Activated CD8-positive, alpha-beta T cell treated with anti-CD3 and anti-CD28 coated beads for 36 hours (primary cell): ENCODE measurements at regions not wholly inside any gene's neighbourhood (a gene's known extent, or its start where the extent isn't known, plus 50 kb on each side); places are given as distances from the start of the nearest gene placed in this dataset.
A peak's percentile ranks its signal among the peaks of the same experiment; 100 is the strongest.
"Not testable (repeated sequence)": the region's sequence is repeated elsewhere in the genome, so short reads cannot be mapped to it uniquely, and the experiment has no call there.

Source experiments
- ATAC-seq: fragments of 200-7000 bp; cut with Tn5 transposase; one replicate; pipeline ENCODE4 v1.10.0; 2021; ENCODE audit warnings: mild to moderate bottlenecking, moderate library complexity
- CTCF ChIA-PET: fragments of 350-600 bp; sonication (Branson Sonifier 250); formaldehyde crosslinking; loops from one replicate; lab custom pipeline; 2021; ENCODE audit warnings: antibody characterized with exemption; lab: Charles Lee
- POLR2A ChIA-PET: fragments of 350-600 bp; sonication (Branson Sonifier 250); formaldehyde crosslinking; loops from one replicate; lab custom pipeline; 2021; ENCODE audit warnings: antibody characterized with exemption; lab: Charles Lee
- DNase-seq: peaks from one replicate; pipeline ENCODE4 v3.0.0-alpha.2; 2020
- H3K27ac Mint-ChIP-seq: one replicate; pipeline ENCODE4 v1.8.0; 2021; ENCODE audit warnings: mild to moderate bottlenecking, mixed read lengths
- H3K27me3 Mint-ChIP-seq: one replicate; pipeline ENCODE4 v1.8.0; 2021; ENCODE audit warnings: mixed read lengths
- H3K36me3 Mint-ChIP-seq: one replicate; pipeline ENCODE4 v1.8.0; 2021; ENCODE audit warnings: low read depth, mixed read lengths
- H3K4me1 Mint-ChIP-seq: one replicate; pipeline ENCODE4 v1.8.0; 2021; ENCODE audit warnings: low read depth, mixed read lengths
- H3K4me3 Mint-ChIP-seq: one replicate; pipeline ENCODE4 v1.8.0; 2021; ENCODE audit warnings: mild to moderate bottlenecking, moderate library complexity, mixed read lengths
- H3K9me3 Mint-ChIP-seq: one replicate; pipeline ENCODE4 v1.8.0; 2021; ENCODE audit warnings: mixed read lengths
- CTCF ChIP-seq: fragments of 200-600 bp; IDR thresholded peaks from one replicate; pipeline ENCODE4 v1.8.0; 2022; ENCODE audit warnings: antibody characterized with exemption, mild to moderate bottlenecking
- intact Hi-C: fragments of 100-400 bp; cut with micrococcal nuclease; formaldehyde crosslinking; loops from one replicate; pipeline ENCODE4 v1.10.0; 2022

GRCh38 chr1:169048043-169048442 is 58.4 kb upstream of the ATP1B1 start:
- H3K27ac Mint-ChIP-seq: peak overlapping the region; percentile 65
- H3K36me3 Mint-ChIP-seq: no peaks in the 10 kb centered on the region
- CTCF ChIA-PET: no interaction called here
- POLR2A ChIA-PET: no interaction called here
- peaks cover 64% of the 10 kb centered on the region for H3K4me1 Mint-ChIP-seq
- intact Hi-C loops: no loop called here
- ATAC-seq (no peak), DNase-seq (no peak)
- no peak overlapping the region for H3K4me3 Mint-ChIP-seq
- H3K27me3 Mint-ChIP-seq: no peaks in the 10 kb centered on the region
- TF ChIP-seq CTCF: no peak
- no peaks in the 10 kb centered on the region for H3K9me3 Mint-ChIP-seq

- H3K27ac Mint-ChIP-seq: peak overlapping the region; percentile 72
- DNase-seq (peak; percentile 73), ATAC-seq (peak; percentile 72)
- H3K4me1 Mint-ChIP-seq: peaks cover 51% of the 10 kb centered on the region
- no peaks in the 10 kb centered on the region for H3K36me3 Mint-ChIP-seq
- no peak overlapping the region for H3K4me3 Mint-ChIP-seq
- intact Hi-C loops: no loop called here
- H3K9me3 Mint-ChIP-seq: no peaks in the 10 kb centered on the region
- ChIA-PET CTCF (no interaction called here), POLR2A (no interaction called here)
- no peak for TF ChIP-seq CTCF
- H3K27me3 Mint-ChIP-seq: no peaks in the 10 kb centered on the region
Observed at GRCh38 chr1:169049258-169049938, 57.1 kb upstream of the ATP1B1 start.

- Mint-ChIP-seq H3K27me3 (peaks cover 2% of the 10 kb centered on the region), H3K36me3 (no peaks in the 10 kb centered on the region), H3K4me1 (peaks cover 39% of the 10 kb centered on the region), H3K4me3 (no peak overlapping the region), H3K27ac (no peak overlapping the region), H3K9me3 (no peaks in the 10 kb centered on the region)
- ATAC-seq (no peak), DNase-seq (no peak)
- CTCF ChIA-PET: no interaction called here
- intact Hi-C loops: no loop called here
- TF ChIP-seq CTCF: no peak
- POLR2A ChIA-PET: interaction anchor here (1.3 kb wide), 1 partner anchor 9 kb away, joined by 3 read pairs; no protein-coding TSS in a partner anchor
Observed at GRCh38 chr1:169051171-169051570, 55.3 kb upstream of the ATP1B1 start.

GRCh38 chr1:169052171-169052570 is 54.3 kb upstream of the ATP1B1 start:
- H3K4me1 Mint-ChIP-seq: peaks cover 29% of the 10 kb centered on the region
- H3K27me3 Mint-ChIP-seq, H3K4me3 Mint-ChIP-seq, intact Hi-C loops, H3K9me3 Mint-ChIP-seq, CTCF ChIA-PET, H3K27ac Mint-ChIP-seq, ATAC-seq, DNase-seq, H3K36me3 Mint-ChIP-seq: not testable (repeated sequence)
- POLR2A ChIA-PET: interaction anchor here (1.3 kb wide), 1 partner anchor 10 kb away, joined by 3 read pairs; no protein-coding TSS in a partner anchor

GRCh38 chr1:169052727-169053126 is 53.8 kb upstream of the ATP1B1 start:
- H3K4me3 Mint-ChIP-seq: no peak overlapping the region
- POLR2A ChIA-PET: interaction anchor here (1.0 kb wide), 1 partner anchor 13 kb away, joined by 3 read pairs; no protein-coding TSS in a partner anchor
- DNase-seq: no peak

More at GRCh38 chr1:169052727-169053126, 53.8 kb upstream of the ATP1B1 start:
- Mint-ChIP-seq H3K27ac (no peak overlapping the region), H3K4me1 (peaks cover 23% of the 10 kb centered on the region), H3K9me3 (no peaks in the 10 kb centered on the region), H3K36me3 (no peaks in the 10 kb centered on the region), H3K27me3 (peaks cover 2% of the 10 kb centered on the region)
- ATAC-seq: no peak
- CTCF ChIA-PET: no interaction called here
- intact Hi-C loops: no loop called here
- TF ChIP-seq CTCF: no peak
